ENCODE measurements at regions not wholly inside any gene's neighbourhood (a gene's known extent, or its start where the extent isn't known, plus 50 kb on each side); places are given as distances from the start of the nearest gene placed in this dataset.
"Not testable (repeated sequence)": the region's sequence is repeated elsewhere in the genome, so short reads cannot be mapped to it uniquely, and the experiment has no call there.

GRCh38 chr6:67160820-67161219 lies 1453.8 kb upstream of the EYS start:
- no peak for DNase-seq

GRCh38 chr6:67141005-67141404 lies 1434.0 kb upstream of the EYS start:
- no peak for DNase-seq

GRCh38 chr6:67133973-67134372 lies 1426.9 kb upstream of the EYS start:
- no peak for DNase-seq

- DNase-seq, result no peak
These were observed 1424.8 kb upstream of the EYS start for GRCh38 chr6:67131827-67132226.

- DNase-seq, result no peak
These were observed 1422.8 kb upstream of the EYS start for GRCh38 chr6:67129780-67130179.

- DNase-seq, result no peak
These were observed 1420.0 kb upstream of the EYS start for GRCh38 chr6:67127041-67127440.

- DNase-seq, result no peak
These were observed 1414.1 kb upstream of the EYS start for GRCh38 chr6:67121115-67121514.

- no peak for DNase-seq
These were observed 1405.1 kb upstream of the EYS start for GRCh38 chr6:67112120-67112519.

GRCh38 chr6:67102743-67103142 lies 1395.7 kb upstream of the EYS start:
- DNase-seq, result no peak

- DNase-seq, result not testable (repeated sequence)
These were observed 1388.7 kb upstream of the EYS start for GRCh38 chr6:67095618-67096226.

GRCh38 chr6:67094431-67094946 lies 1387.5 kb upstream of the EYS start:
- no peak for DNase-seq

GRCh38 chr6:67073938-67074337 lies 1366.9 kb upstream of the EYS start:
- DNase-seq, result no peak

GRCh38 chr6:67068781-67069180 lies 1361.8 kb upstream of the EYS start:
- DNase-seq, result no peak

- no peak for DNase-seq
These were observed 1357.3 kb upstream of the EYS start for GRCh38 chr6:67064323-67064722.

GRCh38 chr6:67047996-67048395 lies 1341.0 kb upstream of the EYS start:
- no peak for DNase-seq

GRCh38 chr6:67045076-67045475 lies 1338.0 kb upstream of the EYS start:
- DNase-seq, result no peak

GRCh38 chr6:67031451-67031850 lies 1324.4 kb upstream of the EYS start:
- DNase-seq, result no peak

GRCh38 chr6:67030861-67031260 lies 1323.8 kb upstream of the EYS start:
- no peak for DNase-seq

- DNase-seq, result no peak
These were observed 1310.0 kb upstream of the EYS start for GRCh38 chr6:67016921-67017460.

GRCh38 chr6:67011441-67011840 lies 1304.4 kb upstream of the EYS start:
- DNase-seq, result no peak

GRCh38 chr6:67009818-67010217 lies 1302.8 kb upstream of the EYS start:
- no peak for DNase-seq

GRCh38 chr6:67003844-67004243 lies 1296.8 kb upstream of the EYS start:
- no peak for DNase-seq

- no peak for DNase-seq
These were observed 1293.1 kb upstream of the EYS start for GRCh38 chr6:67000121-67000520.

GRCh38 chr6:66997579-66997978 lies 1290.6 kb upstream of the EYS start:
- DNase-seq, result not testable (repeated sequence)

- DNase-seq, result no peak
These were observed 1288.6 kb upstream of the EYS start for GRCh38 chr6:66995669-66996068.

Measured in SW 1271 (cell line).